ENCODE measurements at regions not wholly inside any gene's neighbourhood (a gene's known extent, or its start where the extent isn't known, plus 50 kb on each side); places are given as distances from the start of the nearest gene placed in this dataset.
"Not testable (repeated sequence)": the region's sequence is repeated elsewhere in the genome, so short reads cannot be mapped to it uniquely, and the experiment has no call there.

DNA sequence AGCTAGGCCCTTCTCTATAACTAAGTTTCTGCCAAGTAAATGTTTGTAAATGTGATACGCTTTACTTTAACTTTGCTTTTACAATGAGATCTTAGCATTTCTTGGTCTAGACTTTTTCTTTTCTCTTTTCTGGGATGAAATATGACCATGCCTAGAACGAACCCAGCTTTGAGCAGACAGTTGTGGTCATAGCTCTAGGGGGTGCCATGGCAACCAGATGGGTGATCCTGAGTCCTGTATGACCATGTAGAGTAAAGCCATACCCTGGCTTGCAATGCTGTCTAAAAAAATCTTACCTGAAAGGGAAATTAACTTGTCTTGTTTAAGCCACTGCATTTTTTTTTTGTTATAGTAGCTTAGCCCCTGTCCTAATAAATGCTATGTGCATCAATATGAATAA, 956.3 kb downstream of the SLC4A3 start:
- TF ChIP-seq, protein P1, sequence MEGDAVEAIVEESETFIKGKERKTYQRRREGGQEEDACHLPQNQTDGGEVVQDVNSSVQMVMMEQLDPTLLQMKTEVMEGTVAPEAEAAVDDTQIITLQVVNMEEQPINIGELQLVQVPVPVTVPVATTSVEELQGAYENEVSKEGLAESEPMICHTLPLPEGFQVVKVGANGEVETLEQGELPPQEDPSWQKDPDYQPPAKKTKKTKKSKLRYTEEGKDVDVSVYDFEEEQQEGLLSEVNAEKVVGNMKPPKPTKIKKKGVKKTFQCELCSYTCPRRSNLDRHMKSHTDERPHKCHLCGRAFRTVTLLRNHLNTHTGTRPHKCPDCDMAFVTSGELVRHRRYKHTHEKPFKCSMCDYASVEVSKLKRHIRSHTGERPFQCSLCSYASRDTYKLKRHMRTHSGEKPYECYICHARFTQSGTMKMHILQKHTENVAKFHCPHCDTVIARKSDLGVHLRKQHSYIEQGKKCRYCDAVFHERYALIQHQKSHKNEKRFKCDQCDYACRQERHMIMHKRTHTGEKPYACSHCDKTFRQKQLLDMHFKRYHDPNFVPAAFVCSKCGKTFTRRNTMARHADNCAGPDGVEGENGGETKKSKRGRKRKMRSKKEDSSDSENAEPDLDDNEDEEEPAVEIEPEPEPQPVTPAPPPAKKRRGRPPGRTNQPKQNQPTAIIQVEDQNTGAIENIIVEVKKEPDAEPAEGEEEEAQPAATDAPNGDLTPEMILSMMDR (IDR thresholded peaks at IDR 0.05; ENCODE audit: low read length, missing control alignments): no peak
- no peak for DNase-seq (ENCODE audit: low read depth)
- no peak overlapping the region for H3K4me3 ChIP-seq (replicated peaks; ENCODE audit: low read depth, low read length)

DNA sequence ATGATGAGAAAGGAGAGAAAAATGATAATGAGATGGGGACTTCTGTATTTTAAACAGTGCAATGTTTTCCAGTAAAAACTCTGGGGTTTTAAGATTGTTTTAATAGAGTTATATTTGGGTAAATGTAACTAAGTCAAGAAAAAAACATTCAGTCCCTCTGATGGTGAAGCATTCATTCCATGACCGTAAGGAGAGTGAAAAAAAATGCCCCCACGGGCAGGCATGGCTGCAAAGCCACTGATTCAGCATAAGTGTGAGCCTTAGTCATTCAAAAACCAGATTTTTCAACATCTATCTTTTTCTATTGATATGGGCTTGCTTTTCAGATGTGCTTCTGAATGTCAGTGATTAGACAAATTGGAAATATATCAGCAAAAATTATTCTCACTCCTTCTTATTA, 957.8 kb downstream of the SLC4A3 start:
- DNase-seq (ENCODE audit: low read depth): no peak
- no peak overlapping the region for H3K4me3 ChIP-seq (replicated peaks; ENCODE audit: low read depth, low read length)
- TF ChIP-seq, protein P1 (IDR thresholded peaks at IDR 0.05; ENCODE audit: low read length, missing control alignments): no peak

DNA sequence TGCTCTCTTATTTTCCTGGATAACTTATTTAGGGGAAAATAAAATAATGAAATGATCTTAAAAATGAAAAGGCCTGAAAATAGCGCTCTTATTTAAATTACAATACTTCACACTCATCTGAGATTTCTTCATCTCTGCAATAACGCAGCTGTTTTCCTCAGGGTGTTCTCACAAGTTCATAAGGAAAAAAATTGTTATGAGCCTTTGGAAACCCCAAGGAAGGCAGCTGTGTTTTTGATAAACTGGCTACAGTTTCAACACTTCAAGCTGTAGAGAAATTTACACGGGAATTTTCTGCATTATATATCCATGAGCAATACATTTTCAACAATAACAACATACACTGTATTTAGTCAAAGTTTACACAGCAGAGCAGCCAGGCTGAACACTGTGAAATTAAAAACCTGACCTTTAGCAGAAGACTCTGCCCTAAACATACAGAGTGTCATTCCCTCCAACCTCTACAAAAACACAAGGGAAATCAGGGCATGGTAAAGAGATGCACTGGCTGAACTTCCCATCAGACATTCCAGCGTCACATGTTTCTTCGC, 959.6 kb downstream of the SLC4A3 start:
- H3K4me3 ChIP-seq (replicated peaks; ENCODE audit: low read depth, low read length): no peak overlapping the region
- DNase-seq (ENCODE audit: low read depth): peak; percentile 8
- TF ChIP-seq, protein P1 (IDR thresholded peaks at IDR 0.05; ENCODE audit: low read length, missing control alignments): no peak

DNA sequence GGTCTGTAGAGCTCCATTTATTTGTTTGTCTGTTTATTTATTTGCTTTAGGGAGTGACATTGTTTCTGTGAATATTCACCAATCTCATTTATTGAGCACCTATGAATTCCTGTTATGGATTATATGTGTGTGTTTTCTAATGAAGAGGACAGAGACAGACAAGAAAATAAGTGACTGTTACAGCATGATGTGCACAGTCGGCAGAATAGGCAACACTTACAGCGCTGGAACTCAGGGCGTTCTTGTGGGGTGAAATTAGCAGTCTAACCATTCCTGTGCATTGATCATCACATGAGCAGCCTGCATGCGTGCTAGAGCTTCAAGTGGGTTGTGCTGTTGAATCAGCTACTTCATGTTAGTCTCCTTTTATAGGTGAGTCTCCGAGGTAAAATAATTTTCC, 960.7 kb downstream of the SLC4A3 start:
- DNase-seq (ENCODE audit: low read depth): no peak

DNA sequence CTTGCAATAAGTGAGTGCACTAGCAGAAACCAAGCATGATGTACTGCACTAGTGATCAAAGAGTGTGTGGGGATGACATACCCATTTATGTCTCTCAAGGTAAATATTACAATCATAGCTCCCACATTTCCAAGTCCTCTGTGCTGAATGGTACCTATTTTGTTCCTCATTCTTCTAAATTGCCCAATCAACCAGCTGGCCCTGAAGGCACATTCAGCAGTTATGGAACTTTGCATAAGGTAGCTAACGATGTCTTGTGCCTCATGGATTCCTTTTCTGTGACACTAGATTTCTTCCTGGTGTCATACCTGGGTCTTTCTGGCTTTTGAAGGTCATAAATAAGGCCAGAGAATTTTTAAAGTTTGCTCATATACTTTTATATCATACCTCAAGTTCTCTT, 963.0 kb downstream of the SLC4A3 start:
- DNase-seq (ENCODE audit: low read depth): no peak

More for the DNA sequence above, 960.7 kb downstream of the SLC4A3 start:
- TF ChIP-seq, protein P1 (IDR thresholded peaks at IDR 0.05; ENCODE audit: low read length, missing control alignments): no peak
- no peak overlapping the region for H3K4me3 ChIP-seq (replicated peaks; ENCODE audit: low read depth, low read length)

DNA sequence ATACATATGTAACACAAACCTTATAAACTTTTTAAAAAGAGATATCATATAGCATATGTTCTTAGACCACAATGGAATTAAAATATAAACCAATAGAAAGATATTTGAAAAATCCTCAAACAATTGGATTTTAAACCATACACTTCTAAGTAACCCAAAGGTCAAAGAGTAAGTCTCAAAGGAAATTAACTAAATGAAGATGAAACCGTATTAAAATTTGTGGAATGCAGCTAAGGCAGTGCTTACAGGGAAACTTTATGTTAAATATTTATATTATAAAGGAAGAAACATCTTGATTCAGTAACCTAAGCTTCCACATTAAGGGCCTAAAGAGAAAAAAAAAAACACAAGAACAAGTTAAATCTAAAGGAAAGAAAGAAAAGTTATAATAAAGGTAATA, 966.1 kb downstream of the SLC4A3 start:
- no peak for DNase-seq (ENCODE audit: low read depth)
- TF ChIP-seq, protein P1 (IDR thresholded peaks at IDR 0.05; ENCODE audit: low read length, missing control alignments): no peak
- H3K4me3 ChIP-seq (replicated peaks; ENCODE audit: low read depth, low read length): no peak overlapping the region

More for the DNA sequence above, 963.0 kb downstream of the SLC4A3 start:
- TF ChIP-seq, protein P1 (IDR thresholded peaks at IDR 0.05; ENCODE audit: low read length, missing control alignments): no peak
- H3K4me3 ChIP-seq (replicated peaks; ENCODE audit: low read depth, low read length): no peak overlapping the region

DNA sequence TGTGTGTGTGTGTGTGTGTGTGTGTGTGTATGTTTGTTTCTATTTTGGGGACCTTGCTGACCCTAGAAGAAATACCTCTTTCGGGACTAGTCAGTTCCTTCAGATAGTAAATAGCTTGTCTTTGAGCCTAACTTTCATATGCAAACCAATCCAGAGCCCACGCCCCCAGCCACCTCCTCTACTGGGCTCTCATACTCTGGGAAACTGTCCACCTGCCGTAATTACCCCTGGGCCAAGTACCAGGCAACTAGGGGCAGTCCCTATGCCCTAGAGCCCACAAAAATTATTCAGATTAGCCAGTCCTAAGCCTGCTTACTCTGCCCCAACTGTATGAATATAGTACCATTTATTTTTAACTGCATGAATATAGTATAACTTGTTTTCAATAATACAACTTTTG, 970.4 kb downstream of the EPHA4 start:
- TF ChIP-seq, protein P1 (IDR thresholded peaks at IDR 0.05; ENCODE audit: low read length, missing control alignments): no peak
- no peak overlapping the region for H3K4me3 ChIP-seq (replicated peaks; ENCODE audit: low read depth, low read length)
- DNase-seq (ENCODE audit: low read depth): no peak

DNA sequence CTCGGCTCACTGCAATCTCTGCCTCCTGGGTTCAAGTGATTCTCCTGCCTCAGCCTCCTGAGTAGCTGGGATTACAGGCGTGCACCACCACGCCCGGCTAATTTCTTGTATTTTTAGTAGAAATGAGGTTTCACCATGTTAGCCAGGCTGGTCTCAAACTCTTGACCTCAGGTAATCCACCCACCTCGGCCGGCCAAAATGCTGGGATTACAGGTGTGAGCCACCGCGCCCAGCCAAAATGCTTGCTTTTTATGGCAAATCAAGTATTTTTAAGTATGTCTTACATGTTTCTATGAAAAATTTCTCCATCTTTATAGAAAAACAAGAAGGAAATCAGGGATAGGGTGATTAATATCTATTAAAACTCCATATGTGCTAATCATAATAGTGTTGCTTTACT, 959.1 kb downstream of the EPHA4 start:
- not testable (repeated sequence) for H3K4me3 ChIP-seq (replicated peaks; ENCODE audit: low read depth, low read length); DNase-seq (ENCODE audit: low read depth)
